ENCODE measurements at regions not wholly inside any gene's neighbourhood (a gene's known extent, or its start where the extent isn't known, plus 50 kb on each side); places are given as distances from the start of the nearest gene placed in this dataset.

DNA sequence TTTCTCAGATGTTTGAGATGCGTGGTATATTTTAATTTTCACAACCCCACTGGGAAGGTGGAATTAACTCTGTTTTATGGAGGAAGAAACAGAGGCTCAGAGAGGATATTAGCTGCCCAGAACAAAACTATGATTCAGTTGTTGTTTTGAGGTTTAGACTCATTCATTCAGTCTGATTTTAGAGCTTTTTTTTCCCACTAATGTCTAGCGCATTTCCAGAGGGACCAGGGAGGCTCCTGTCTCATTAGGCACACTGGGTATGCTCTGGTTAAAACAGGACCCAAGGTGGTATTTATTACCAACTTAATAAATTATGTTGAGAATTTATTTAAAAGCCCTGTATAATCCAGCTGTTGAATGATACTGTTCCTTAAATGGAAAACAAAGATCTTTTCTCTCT, 272.0 kb upstream of the RGMA start:
- no peaks in the 10 kb centered on the region for H3K36me3 ChIP-seq (ENCODE audit: low read depth)
- DNase-seq, result no peak
- no peak overlapping the region for H3K4me2 ChIP-seq (ENCODE audit: unreplicated experiment)

GRCh38 chr15:93360318-93360717, 271.3 kb upstream of the RGMA start:
- H3K4me2 ChIP-seq (ENCODE audit: unreplicated experiment), result no peak overlapping the region
- no peak overlapping the region for H3K27ac ChIP-seq
- H3K9ac ChIP-seq, result no peak overlapping the region
- H3K4me1 ChIP-seq (ENCODE audit: insufficient read depth), result no peaks in the 10 kb centered on the region
- H2AFZ ChIP-seq, result no peak overlapping the region
- H3K27me3 ChIP-seq (replicated peaks; ENCODE audit: insufficient read depth), result no peaks in the 10 kb centered on the region
- WGBS, 2 experiments (ENCODE audit: low coverage in 1 of 2, low lambda C conversion rate in 2 of 2, missing lambda C conversion rate in 2 of 2), result 16% methylated on average over 7 of the region's 7 CpGs
- in situ Hi-C loops (cut with MboI), result no loop called here
- H3F3A ChIP-seq (ENCODE audit: insufficient read depth), result no peaks in the 10 kb centered on the region
- no peaks in the 10 kb centered on the region for H3K36me3 ChIP-seq (ENCODE audit: low read depth)
- H3K9me2 ChIP-seq (ENCODE audit: insufficient read depth), result no peaks in the 10 kb centered on the region
- no peaks in the 10 kb centered on the region for H4K20me1 ChIP-seq (ENCODE audit: insufficient read depth)
- no peaks in the 10 kb centered on the region for H3K9me3 ChIP-seq (ENCODE audit: low read depth)
- H3K4me3 ChIP-seq, result no peak overlapping the region
- no peaks in the 10 kb centered on the region for H3K79me2 ChIP-seq (ENCODE audit: insufficient read depth)
- no peak for DNase-seq
- no peak for TF ChIP-seq EZH2 (IDR thresholded peaks at IDR 0.05; ENCODE audit: insufficient read depth, poor library complexity, severe bottlenecking)
- TF ChIP-seq EZH2phosphoT487 (IDR thresholded peaks at IDR 0.05; ENCODE audit: insufficient read depth, low read depth), result no peak

More for the DNA sequence above, 272.0 kb upstream of the RGMA start:
- Histone ChIP-seq H3K27me3 (replicated peaks; ENCODE audit: insufficient read depth) (no peaks in the 10 kb centered on the region), H3K9ac (no peak overlapping the region), H3K4me3 (no peak overlapping the region), H3K4me1 (ENCODE audit: insufficient read depth) (no peaks in the 10 kb centered on the region), H3K9me2 (ENCODE audit: insufficient read depth) (no peaks in the 10 kb centered on the region), H3K27ac (no peak overlapping the region), H3K9me3 (ENCODE audit: low read depth) (no peaks in the 10 kb centered on the region), H4K20me1 (ENCODE audit: insufficient read depth) (no peaks in the 10 kb centered on the region), H3F3A (ENCODE audit: insufficient read depth) (no peaks in the 10 kb centered on the region), H3K79me2 (ENCODE audit: insufficient read depth) (no peaks in the 10 kb centered on the region), H2AFZ (no peak overlapping the region)
- TF ChIP-seq EZH2 (IDR thresholded peaks at IDR 0.05; ENCODE audit: insufficient read depth, poor library complexity, severe bottlenecking), result no peak
- TF ChIP-seq EZH2phosphoT487 (IDR thresholded peaks at IDR 0.05; ENCODE audit: insufficient read depth, low read depth), result no peak
- 38 to 48% methylated on average over 2 of the region's 2 CpGs for WGBS, 2 experiments (ENCODE audit: low coverage in 1 of 2, low lambda C conversion rate in 2 of 2, missing lambda C conversion rate in 2 of 2)
- in situ Hi-C loops (cut with MboI), result no loop called here

GRCh38 chr15:93359425-93360131, 270.6 kb upstream of the RGMA start:
- H3K4me2 ChIP-seq (ENCODE audit: unreplicated experiment), result no peak overlapping the region
- no peaks in the 10 kb centered on the region for H3K79me2 ChIP-seq (ENCODE audit: insufficient read depth)
- H3K9me2 ChIP-seq (ENCODE audit: insufficient read depth), result no peaks in the 10 kb centered on the region
- 32 to 36% methylated on average over 15 of the region's 15 CpGs for WGBS, 2 experiments (ENCODE audit: low coverage in 1 of 2, low lambda C conversion rate in 2 of 2, missing lambda C conversion rate in 2 of 2)
- H3F3A ChIP-seq (ENCODE audit: insufficient read depth), result no peaks in the 10 kb centered on the region
- H3K4me3 ChIP-seq, result no peak overlapping the region
- H3K9ac ChIP-seq, result no peak overlapping the region
- no peak overlapping the region for H3K27ac ChIP-seq
- in situ Hi-C loops (cut with MboI), result no loop called here
- TF ChIP-seq EZH2phosphoT487 (IDR thresholded peaks at IDR 0.05; ENCODE audit: insufficient read depth, low read depth), result no peak
- no peak for TF ChIP-seq EZH2 (IDR thresholded peaks at IDR 0.05; ENCODE audit: insufficient read depth, poor library complexity, severe bottlenecking)
- H3K27me3 ChIP-seq (replicated peaks; ENCODE audit: insufficient read depth), result no peaks in the 10 kb centered on the region
- no peak overlapping the region for H2AFZ ChIP-seq
- no peaks in the 10 kb centered on the region for H3K4me1 ChIP-seq (ENCODE audit: insufficient read depth)
- H4K20me1 ChIP-seq (ENCODE audit: insufficient read depth), result no peaks in the 10 kb centered on the region
- H3K9me3 ChIP-seq (ENCODE audit: low read depth), result no peaks in the 10 kb centered on the region
- H3K36me3 ChIP-seq (ENCODE audit: low read depth), result no peaks in the 10 kb centered on the region
- no peak for DNase-seq

- Histone ChIP-seq H3K9me3 (ENCODE audit: low read depth) (no peaks in the 10 kb centered on the region), H3K79me2 (ENCODE audit: insufficient read depth) (no peaks in the 10 kb centered on the region), H2AFZ (no peak overlapping the region), H3K27ac (no peak overlapping the region), H3K36me3 (ENCODE audit: low read depth) (no peaks in the 10 kb centered on the region), H3K4me2 (ENCODE audit: unreplicated experiment) (no peak overlapping the region), H3F3A (ENCODE audit: insufficient read depth) (no peaks in the 10 kb centered on the region), H3K27me3 (replicated peaks; ENCODE audit: insufficient read depth) (no peaks in the 10 kb centered on the region), H3K9ac (no peak overlapping the region), H3K4me3 (no peak overlapping the region), H4K20me1 (ENCODE audit: insufficient read depth) (no peaks in the 10 kb centered on the region), H3K9me2 (ENCODE audit: insufficient read depth) (no peaks in the 10 kb centered on the region), H3K4me1 (ENCODE audit: insufficient read depth) (no peaks in the 10 kb centered on the region)
- WGBS, 2 experiments (ENCODE audit: low coverage in 1 of 2, low lambda C conversion rate in 2 of 2, missing lambda C conversion rate in 2 of 2), result 64 to 65% methylated on average over 6 of the region's 6 CpGs
- TF ChIP-seq EZH2phosphoT487 (IDR thresholded peaks at IDR 0.05; ENCODE audit: insufficient read depth, low read depth) (no peak), EZH2 (IDR thresholded peaks at IDR 0.05; ENCODE audit: insufficient read depth, poor library complexity, severe bottlenecking) (no peak)
- in situ Hi-C loops (cut with MboI), result no loop called here
- no peak for DNase-seq
These were observed 270.0 kb upstream of the RGMA start for GRCh38 chr15:93359060-93359408.
